Esophagus muscularis mucosa (tissue), 3 donors: ENCODE measurements at regions not wholly inside any gene's neighbourhood (a gene's known extent, or its start where the extent isn't known, plus 50 kb on each side); places are given as distances from the start of the nearest gene placed in this dataset.

Source experiments
- EP300 ChIP-seq: sonication (generic); formaldehyde crosslinking; IDR thresholded peaks from one replicate; pipeline ENCODE4 v1.6.1; 2017; ENCODE audit warnings: antibody characterized with exemption
- TF ChIP-seq, protein P1 (sequence below), 3 experiments: fragments of 200-600 bp in 2 of 3; fragments of 450-650 bp in 1 of 3; sonication (generic) in 2 of 3; IDR thresholded peaks; one replicate each; pipeline ENCODE4 v1.5.1; 2017 to 2019; ENCODE audit warnings: antibody characterized with exemption in 3 of 3, mild to moderate bottlenecking in 2 of 3, moderate library complexity in 1 of 3

DNA sequence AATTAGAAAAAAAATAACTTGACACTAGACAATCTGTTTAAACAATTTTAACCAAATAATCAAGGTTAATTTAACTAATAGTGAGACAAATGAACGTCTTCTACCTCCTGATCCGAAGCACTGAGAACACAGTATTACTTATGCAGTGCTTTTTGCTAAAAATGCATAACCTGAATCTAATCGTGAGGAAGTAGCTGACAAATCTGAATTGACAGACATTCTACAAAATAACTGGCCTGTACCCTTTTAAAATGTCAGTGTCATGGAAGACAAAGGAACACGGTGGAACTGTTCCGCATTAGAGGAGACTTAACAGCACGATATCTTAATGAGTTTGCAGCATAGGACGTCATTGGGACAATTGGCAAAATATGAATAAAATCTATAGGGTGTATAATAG, 631.2 kb upstream of the ZFP42 start:
- TF ChIP-seq, protein P1, sequence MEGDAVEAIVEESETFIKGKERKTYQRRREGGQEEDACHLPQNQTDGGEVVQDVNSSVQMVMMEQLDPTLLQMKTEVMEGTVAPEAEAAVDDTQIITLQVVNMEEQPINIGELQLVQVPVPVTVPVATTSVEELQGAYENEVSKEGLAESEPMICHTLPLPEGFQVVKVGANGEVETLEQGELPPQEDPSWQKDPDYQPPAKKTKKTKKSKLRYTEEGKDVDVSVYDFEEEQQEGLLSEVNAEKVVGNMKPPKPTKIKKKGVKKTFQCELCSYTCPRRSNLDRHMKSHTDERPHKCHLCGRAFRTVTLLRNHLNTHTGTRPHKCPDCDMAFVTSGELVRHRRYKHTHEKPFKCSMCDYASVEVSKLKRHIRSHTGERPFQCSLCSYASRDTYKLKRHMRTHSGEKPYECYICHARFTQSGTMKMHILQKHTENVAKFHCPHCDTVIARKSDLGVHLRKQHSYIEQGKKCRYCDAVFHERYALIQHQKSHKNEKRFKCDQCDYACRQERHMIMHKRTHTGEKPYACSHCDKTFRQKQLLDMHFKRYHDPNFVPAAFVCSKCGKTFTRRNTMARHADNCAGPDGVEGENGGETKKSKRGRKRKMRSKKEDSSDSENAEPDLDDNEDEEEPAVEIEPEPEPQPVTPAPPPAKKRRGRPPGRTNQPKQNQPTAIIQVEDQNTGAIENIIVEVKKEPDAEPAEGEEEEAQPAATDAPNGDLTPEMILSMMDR (IDR thresholded peaks at IDR 0.05): no peak
- TF ChIP-seq EP300: no peak
